ENCODE measurements at regions not wholly inside any gene's neighbourhood (a gene's known extent, or its start where the extent isn't known, plus 50 kb on each side); places are given as distances from the start of the nearest gene placed in this dataset.

DNA sequence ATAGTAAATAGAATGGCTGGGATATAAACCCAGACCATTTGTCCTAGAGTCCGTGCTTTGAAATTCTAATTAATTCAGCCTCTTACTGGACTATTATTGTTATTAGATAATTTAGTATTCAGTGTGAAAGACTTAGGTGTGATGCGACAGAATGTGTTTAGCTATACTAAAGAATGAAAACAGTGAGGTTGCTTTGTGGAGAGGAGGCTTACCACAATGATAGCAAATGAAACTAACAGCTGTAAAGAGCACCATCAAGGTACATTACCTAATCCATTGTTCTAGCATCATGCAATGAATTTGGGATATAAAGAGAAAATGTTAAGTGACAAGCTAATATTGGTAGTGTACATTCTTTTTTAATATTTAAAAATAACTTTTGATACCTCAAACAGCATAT, 911.1 kb downstream of the KCNT2 start:
- Histone ChIP-seq H3K4me1 (ENCODE audit: control insufficient read depth, low read length) (no peaks in the 10 kb centered on the region), H3K79me2 (ENCODE audit: control insufficient read depth, low read length) (no peaks in the 10 kb centered on the region), H4K20me1 (ENCODE audit: control insufficient read depth, insufficient read depth, low read depth, low read length) (no peaks in the 10 kb centered on the region), H3K9me3 (ENCODE audit: control insufficient read depth, insufficient read depth, low read length) (no peaks in the 10 kb centered on the region), H3K9me2 (replicated peaks; ENCODE audit: control insufficient read depth, low read length) (no peaks in the 10 kb centered on the region), H3K27ac (ENCODE audit: low read depth, low read length) (no peak overlapping the region), H3K4me3 (ENCODE audit: low read length) (no peak overlapping the region), H3K36me3 (ENCODE audit: control insufficient read depth, low read length) (no peaks in the 10 kb centered on the region), H3F3A (ENCODE audit: control insufficient read depth, insufficient read depth) (no peaks in the 10 kb centered on the region), H3K4me2 (ENCODE audit: low read length) (no peak overlapping the region), H3K27me3 (ENCODE audit: control insufficient read depth, low read length) (no peaks in the 10 kb centered on the region)
- TF ChIP-seq EZH2phosphoT487 (IDR thresholded peaks at IDR 0.05; ENCODE audit: borderline replicate concordance, low read length) (no peak), CTCF (IDR thresholded peaks at IDR 0.05; ENCODE audit: low read depth, low read length, poor library complexity, severe bottlenecking) (no peak)

DNA sequence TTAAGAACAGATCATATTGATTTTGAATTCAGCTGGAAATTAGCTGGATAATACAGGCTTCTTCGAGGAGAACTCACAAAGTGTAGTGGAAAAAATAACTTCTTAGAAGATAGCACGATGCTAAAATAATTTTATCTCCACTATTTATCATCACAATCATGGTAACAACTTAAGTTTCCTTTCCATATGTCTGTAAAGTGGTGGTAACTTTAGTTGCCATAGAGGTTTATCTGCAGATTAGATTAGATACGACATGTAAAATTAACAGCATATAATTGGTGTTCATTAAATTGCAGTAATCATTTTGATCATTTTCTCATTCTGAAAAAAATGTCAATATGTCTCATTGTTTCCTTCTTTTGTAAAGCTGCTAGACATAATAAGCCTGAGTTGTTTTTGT, 921.5 kb downstream of the KCNT2 start:
- TF ChIP-seq EZH2phosphoT487 (IDR thresholded peaks at IDR 0.05; ENCODE audit: borderline replicate concordance, low read length) (no peak), CTCF (IDR thresholded peaks at IDR 0.05; ENCODE audit: low read depth, low read length, poor library complexity, severe bottlenecking) (no peak)

GRCh38 chr1:195664628-195665027, 943.6 kb downstream of the KCNT2 start:
- Histone ChIP-seq H3K4me1 (ENCODE audit: control insufficient read depth, low read length) (no peaks in the 10 kb centered on the region), H3K27me3 (ENCODE audit: control insufficient read depth, low read length) (no peaks in the 10 kb centered on the region), H3F3A (ENCODE audit: control insufficient read depth, insufficient read depth) (no peaks in the 10 kb centered on the region), H3K79me2 (ENCODE audit: control insufficient read depth, low read length) (no peaks in the 10 kb centered on the region), H3K9me2 (replicated peaks; ENCODE audit: control insufficient read depth, low read length) (no peaks in the 10 kb centered on the region), H4K20me1 (ENCODE audit: control insufficient read depth, insufficient read depth, low read depth, low read length) (no peaks in the 10 kb centered on the region), H3K27ac (ENCODE audit: low read depth, low read length) (no peak overlapping the region), H3K4me3 (ENCODE audit: low read length) (no peak overlapping the region), H3K4me2 (ENCODE audit: low read length) (no peak overlapping the region), H3K36me3 (ENCODE audit: control insufficient read depth, low read length) (no peaks in the 10 kb centered on the region), H3K9me3 (ENCODE audit: control insufficient read depth, insufficient read depth, low read length) (no peaks in the 10 kb centered on the region)
- TF ChIP-seq CTCF (IDR thresholded peaks at IDR 0.05; ENCODE audit: low read depth, low read length, poor library complexity, severe bottlenecking): no peak
- no peak for TF ChIP-seq EZH2phosphoT487 (IDR thresholded peaks at IDR 0.05; ENCODE audit: borderline replicate concordance, low read length)

More for the DNA sequence above, 921.5 kb downstream of the KCNT2 start:
- Histone ChIP-seq H3K4me3 (ENCODE audit: low read length) (no peak overlapping the region), H3K27ac (ENCODE audit: low read depth, low read length) (no peak overlapping the region), H3F3A (ENCODE audit: control insufficient read depth, insufficient read depth) (no peaks in the 10 kb centered on the region), H3K9me2 (replicated peaks; ENCODE audit: control insufficient read depth, low read length) (no peaks in the 10 kb centered on the region), H3K9me3 (ENCODE audit: control insufficient read depth, insufficient read depth, low read length) (no peaks in the 10 kb centered on the region), H3K36me3 (ENCODE audit: control insufficient read depth, low read length) (no peaks in the 10 kb centered on the region), H3K4me2 (ENCODE audit: low read length) (no peak overlapping the region), H3K79me2 (ENCODE audit: control insufficient read depth, low read length) (no peaks in the 10 kb centered on the region), H3K27me3 (ENCODE audit: control insufficient read depth, low read length) (no peaks in the 10 kb centered on the region), H4K20me1 (ENCODE audit: control insufficient read depth, insufficient read depth, low read depth, low read length) (no peaks in the 10 kb centered on the region), H3K4me1 (ENCODE audit: control insufficient read depth, low read length) (no peaks in the 10 kb centered on the region)
